Activated naive CD4-positive, alpha-beta T cell treated with anti-CD3 and anti-CD28 coated beads for 36 hours (primary cell): ENCODE measurements at regions not wholly inside any gene's neighbourhood (a gene's known extent, or its start where the extent isn't known, plus 50 kb on each side); places are given as distances from the start of the nearest gene placed in this dataset.
A peak's percentile ranks its signal among the peaks of the same experiment; 100 is the strongest.
"Not testable (repeated sequence)": the region's sequence is repeated elsewhere in the genome, so short reads cannot be mapped to it uniquely, and the experiment has no call there.

ENCODE experiments used
- CTCF ChIA-PET: fragments of 350-600 bp; sonication (Branson Sonifier 250); formaldehyde crosslinking; loops from one replicate; lab custom pipeline; 2021; ENCODE audit warnings: antibody characterized with exemption; lab: Charles Lee
- DNase-seq: peaks from one replicate; pipeline ENCODE4 v3.0.0-alpha.2; 2020
- H3K27ac Mint-ChIP-seq: one replicate; pipeline ENCODE4 v1.8.0; 2021; ENCODE audit warnings: mild to moderate bottlenecking, mixed read lengths
- H3K27me3 Mint-ChIP-seq: one replicate; pipeline ENCODE4 v1.8.0; 2021; ENCODE audit warnings: low read depth, mixed read lengths
- H3K36me3 Mint-ChIP-seq: one replicate; pipeline ENCODE4 v1.8.0; 2021; ENCODE audit warnings: low read depth, mixed read lengths
- H3K4me1 Mint-ChIP-seq: one replicate; pipeline ENCODE4 v1.8.0; 2021; ENCODE audit warnings: low read depth, mixed read lengths
- H3K4me3 Mint-ChIP-seq: one replicate; pipeline ENCODE4 v1.8.0; 2021; ENCODE audit warnings: mild to moderate bottlenecking, moderate library complexity, mixed read lengths
- H3K9me3 Mint-ChIP-seq: one replicate; pipeline ENCODE4 v1.8.0; 2021; ENCODE audit warnings: mixed read lengths
- intact Hi-C: fragments of 100-400 bp; cut with micrococcal nuclease; formaldehyde crosslinking; loops from one replicate; pipeline ENCODE4 v1.15.1; 2023

DNA sequence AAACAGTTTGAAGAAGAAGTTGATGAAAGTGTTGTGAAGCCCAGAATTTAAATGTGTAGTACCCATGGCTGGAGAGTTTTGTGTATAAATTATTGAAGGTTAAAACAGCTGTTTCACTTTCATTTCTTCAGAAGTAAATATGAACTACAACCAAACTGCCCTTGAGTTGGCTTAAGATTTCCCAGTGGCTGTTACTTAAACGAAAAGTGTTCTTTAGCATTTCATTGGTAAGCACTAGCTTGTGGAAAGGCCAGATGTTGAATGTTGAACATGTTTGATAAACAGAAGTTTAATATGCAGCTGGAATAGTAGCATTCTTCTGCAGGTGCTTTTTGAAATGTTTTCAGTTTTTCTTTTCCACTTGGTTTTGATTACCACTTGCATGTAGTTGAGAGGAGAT lies 83.2 kb upstream of the TNRC6B start:
- CTCF ChIA-PET: no interaction called here
- no peaks in the 10 kb centered on the region for H3K36me3 Mint-ChIP-seq
- intact Hi-C loops: loop anchor here (5.0 kb wide), 2 partner anchors 37 to 253 kb away; partner anchors contain the start of gene ADSL
- DNase-seq: no peak
- no peaks in the 10 kb centered on the region for H3K27me3 Mint-ChIP-seq
- H3K27ac Mint-ChIP-seq: peak overlapping the region; percentile 76
- peaks cover 67% of the 10 kb centered on the region for H3K4me1 Mint-ChIP-seq
- no peaks in the 10 kb centered on the region for H3K9me3 Mint-ChIP-seq
- H3K4me3 Mint-ChIP-seq: peak overlapping the region; percentile 65

DNA sequence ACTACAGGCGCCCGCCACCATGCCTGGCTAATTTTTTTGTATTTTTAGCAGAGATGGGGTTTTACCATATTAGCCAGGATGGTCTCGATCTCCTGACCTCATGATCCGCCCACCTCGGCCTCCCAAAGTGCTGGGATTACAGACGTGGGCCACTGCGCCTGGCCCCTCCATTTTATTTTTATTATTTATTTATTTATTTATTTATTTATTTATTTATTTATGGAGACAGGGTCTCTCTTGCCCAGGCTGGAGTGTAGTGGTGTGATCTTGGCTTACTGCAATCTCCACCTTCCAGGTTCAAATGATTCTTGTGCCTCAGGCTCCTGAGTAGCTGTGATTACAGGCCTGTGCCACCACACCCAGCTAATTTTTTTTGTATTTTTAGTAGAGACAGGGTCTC lies 77.8 kb upstream of the TNRC6B start:
- H3K27ac Mint-ChIP-seq, H3K9me3 Mint-ChIP-seq, intact Hi-C loops: not testable (repeated sequence)

DNA sequence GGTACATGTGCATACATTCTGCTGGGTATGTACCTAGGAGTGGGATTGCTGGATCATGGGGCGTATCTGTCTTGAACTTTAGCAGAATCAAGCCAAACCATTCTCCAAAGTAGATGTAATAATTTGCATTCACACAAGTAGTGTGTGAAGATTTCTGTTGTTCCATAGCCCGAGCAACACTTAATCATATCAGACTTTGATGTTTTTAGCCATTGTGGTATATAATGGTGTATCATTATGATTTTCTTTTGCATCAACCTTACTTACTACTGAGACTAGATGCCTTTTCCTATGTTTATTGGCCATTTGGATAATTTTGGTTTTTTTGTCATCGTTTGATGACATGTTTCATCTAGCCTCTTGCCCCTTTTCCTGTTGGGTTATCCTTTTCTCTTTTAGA lies 72.0 kb upstream of the TNRC6B start:
- peaks cover 74% of the 10 kb centered on the region for H3K4me1 Mint-ChIP-seq
- H3K4me3 Mint-ChIP-seq: no peak overlapping the region
- H3K27me3 Mint-ChIP-seq: no peaks in the 10 kb centered on the region
- H3K27ac Mint-ChIP-seq: peak overlapping the region; percentile 87
- intact Hi-C loops: no loop called here
- H3K9me3 Mint-ChIP-seq: no peaks in the 10 kb centered on the region
- DNase-seq: no peak
- no peaks in the 10 kb centered on the region for H3K36me3 Mint-ChIP-seq
- CTCF ChIA-PET: no interaction called here

More for the DNA sequence above, 77.8 kb upstream of the TNRC6B start:
- H3K4me3 Mint-ChIP-seq, DNase-seq, H3K27me3 Mint-ChIP-seq, H3K36me3 Mint-ChIP-seq, CTCF ChIA-PET: not testable (repeated sequence)
- peaks cover 56% of the 10 kb centered on the region for H3K4me1 Mint-ChIP-seq

DNA sequence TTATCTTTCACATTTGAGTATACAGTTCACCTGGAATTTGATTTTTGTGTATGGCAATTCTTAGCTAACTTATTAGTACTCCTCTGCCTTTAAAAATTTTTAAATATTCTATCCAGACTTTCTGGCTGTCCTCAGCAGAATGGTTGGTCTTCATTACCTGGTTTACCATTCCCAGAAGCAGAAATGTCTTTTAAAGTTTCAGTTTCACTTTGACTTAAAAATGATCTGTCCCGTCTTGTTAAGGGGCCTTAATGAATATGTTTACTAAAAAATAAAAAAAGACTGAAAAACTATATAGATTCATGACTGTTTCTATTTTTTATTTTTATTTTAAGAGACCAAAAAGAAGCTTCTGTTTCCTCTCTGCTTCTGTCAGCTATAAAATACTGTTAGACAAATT lies 70.5 kb upstream of the TNRC6B start:
- H3K4me3 Mint-ChIP-seq: peak overlapping the region; percentile 66
- CTCF ChIA-PET: no interaction called here
- intact Hi-C loops: no loop called here
- no peaks in the 10 kb centered on the region for H3K36me3 Mint-ChIP-seq
- DNase-seq: no peak
- no peaks in the 10 kb centered on the region for H3K9me3 Mint-ChIP-seq
- H3K27me3 Mint-ChIP-seq: no peaks in the 10 kb centered on the region
- H3K4me1 Mint-ChIP-seq: peaks cover 76% of the 10 kb centered on the region
- H3K27ac Mint-ChIP-seq: peak overlapping the region; percentile 87

DNA sequence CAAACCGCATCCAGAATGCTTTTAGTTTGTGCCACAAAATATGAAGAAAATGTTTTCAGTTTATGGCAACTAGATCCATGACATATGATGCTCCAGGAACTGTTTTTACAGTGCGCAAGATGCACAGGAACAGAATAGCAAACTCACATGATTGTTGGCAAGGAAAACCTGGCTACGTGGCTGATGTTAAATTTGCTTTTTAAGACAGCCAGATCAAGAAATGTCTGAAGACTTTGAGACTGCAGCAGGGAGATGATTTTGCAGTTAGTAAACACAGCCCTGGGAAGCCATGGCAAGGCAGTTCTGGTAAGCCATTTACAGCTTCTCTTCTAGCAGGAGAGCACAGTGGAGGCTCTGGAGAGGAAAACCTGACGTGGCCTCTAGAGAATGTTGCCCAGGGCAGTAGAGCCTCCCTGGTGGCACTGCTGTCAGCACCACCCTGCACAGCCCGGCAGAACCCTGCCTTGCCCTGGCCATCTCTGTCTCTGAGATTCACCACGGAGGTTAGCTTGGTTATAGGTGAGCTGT lies 69.8 kb upstream of the TNRC6B start:
- Mint-ChIP-seq H3K27me3 (no peaks in the 10 kb centered on the region), H3K9me3 (no peaks in the 10 kb centered on the region), H3K36me3 (no peaks in the 10 kb centered on the region), H3K27ac (peak overlapping the region; percentile 87), H3K4me3 (peak overlapping the region; percentile 66), H3K4me1 (peaks cover 81% of the 10 kb centered on the region)
- intact Hi-C loops: no loop called here
- peak; percentile 55 for DNase-seq
- CTCF ChIA-PET: interaction anchor here (0.6 kb wide), 1 partner anchor 405 kb away, joined by 3 read pairs; no protein-coding TSS in a partner anchor

DNA sequence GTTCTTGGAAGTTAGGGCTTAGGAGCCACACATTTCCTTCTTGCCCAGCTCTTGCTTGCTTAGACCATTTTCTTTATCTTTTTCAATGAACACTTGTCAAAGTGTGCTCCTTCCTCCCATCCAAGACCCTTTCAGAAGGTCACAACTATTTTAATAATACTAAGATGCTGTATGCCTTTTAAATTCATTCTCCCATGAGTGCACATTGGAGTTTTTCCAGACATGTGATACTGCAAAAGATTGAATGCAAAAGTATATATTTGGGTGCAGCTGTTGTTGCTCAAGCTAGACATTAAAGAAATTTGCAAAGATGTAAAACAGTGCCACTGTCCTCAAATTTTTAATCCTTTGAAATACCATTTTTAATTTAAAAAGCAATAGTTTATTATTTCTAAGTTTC lies 69.3 kb upstream of the TNRC6B start:
- H3K27ac Mint-ChIP-seq: peak overlapping the region; percentile 87

DNA sequence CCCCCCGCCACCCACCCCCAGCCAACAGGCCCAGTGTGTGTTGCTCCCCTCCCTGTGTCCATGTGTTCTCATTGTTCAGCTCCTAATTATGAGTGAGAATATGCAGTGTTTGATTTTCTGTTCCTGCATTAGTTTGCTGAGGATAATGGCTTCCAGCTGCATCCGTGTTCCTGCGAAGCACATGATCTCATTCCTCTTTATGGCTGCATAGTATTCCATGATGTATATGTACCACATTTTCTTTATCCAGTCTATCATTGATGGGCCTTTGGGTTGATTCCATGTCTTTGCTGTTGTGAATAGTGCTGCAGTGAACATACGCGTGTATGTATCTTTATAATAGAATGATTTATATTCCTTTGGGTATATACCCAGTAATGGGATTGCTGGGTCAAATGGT lies 68.8 kb upstream of the TNRC6B start:
- H3K4me3 Mint-ChIP-seq, H3K27me3 Mint-ChIP-seq, H3K27ac Mint-ChIP-seq, CTCF ChIA-PET, H3K36me3 Mint-ChIP-seq, DNase-seq, H3K9me3 Mint-ChIP-seq, intact Hi-C loops: not testable (repeated sequence)
- H3K4me1 Mint-ChIP-seq: peaks cover 87% of the 10 kb centered on the region

More for the DNA sequence above, 69.3 kb upstream of the TNRC6B start:
- no peaks in the 10 kb centered on the region for H3K9me3 Mint-ChIP-seq
- H3K4me1 Mint-ChIP-seq: peaks cover 82% of the 10 kb centered on the region
- no peaks in the 10 kb centered on the region for H3K36me3 Mint-ChIP-seq
- intact Hi-C loops: no loop called here
- CTCF ChIA-PET: interaction anchor here (0.6 kb wide), 1 partner anchor 404 kb away, joined by 3 read pairs; no protein-coding TSS in a partner anchor
- H3K27me3 Mint-ChIP-seq: no peaks in the 10 kb centered on the region
- H3K4me3 Mint-ChIP-seq: peak overlapping the region; percentile 66
- no peak for DNase-seq

DNA sequence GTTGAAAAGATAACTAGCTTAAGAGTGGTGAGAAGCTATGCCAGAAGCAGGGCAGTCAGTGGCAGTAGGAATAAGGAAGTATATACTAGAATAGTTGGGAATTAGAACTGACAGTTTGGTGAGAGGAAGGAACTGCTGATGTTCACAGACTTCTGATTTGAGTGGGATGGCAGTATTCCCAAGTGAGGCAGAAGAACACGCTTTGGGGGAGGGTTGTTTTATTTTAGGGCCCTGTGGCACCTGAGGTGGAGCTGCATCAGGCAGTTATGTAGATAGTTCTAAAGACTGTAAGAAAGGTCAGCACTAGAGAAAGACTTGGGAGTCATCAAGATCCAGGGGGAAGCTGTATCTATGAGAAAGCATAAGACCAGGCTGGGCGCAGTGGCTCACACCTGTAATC lies 66.3 kb upstream of the TNRC6B start:
- CTCF ChIA-PET: no interaction called here
- H3K27ac Mint-ChIP-seq: peak overlapping the region; percentile 27
- intact Hi-C loops: no loop called here
- no peak for DNase-seq
- no peaks in the 10 kb centered on the region for H3K36me3 Mint-ChIP-seq
- H3K4me1 Mint-ChIP-seq: peaks cover 88% of the 10 kb centered on the region
- H3K4me3 Mint-ChIP-seq: no peak overlapping the region
- H3K27me3 Mint-ChIP-seq: no peaks in the 10 kb centered on the region
- H3K9me3 Mint-ChIP-seq: no peaks in the 10 kb centered on the region

DNA sequence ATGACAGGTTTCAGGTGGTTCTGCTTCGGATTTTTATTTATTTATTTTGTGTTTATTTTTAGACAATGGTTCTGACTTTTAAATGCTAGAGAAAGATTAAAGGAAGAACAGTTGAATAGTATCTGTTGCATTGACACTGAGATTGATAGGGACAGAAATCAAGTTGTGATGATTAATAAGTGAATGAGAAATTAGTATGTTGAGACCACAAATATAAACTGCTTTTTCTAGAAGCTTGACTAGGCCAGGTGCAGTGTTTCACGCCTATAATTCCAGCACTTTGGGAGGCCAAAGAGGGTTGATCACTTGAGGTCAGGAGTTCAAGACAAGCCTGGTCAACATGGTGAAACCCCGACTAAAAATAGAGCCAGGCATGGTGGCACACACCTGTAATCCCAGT lies 65.1 kb upstream of the TNRC6B start:
- Mint-ChIP-seq H3K4me1 (peaks cover 91% of the 10 kb centered on the region), H3K27ac (peak overlapping the region; percentile 39), H3K9me3 (no peaks in the 10 kb centered on the region), H3K27me3 (no peaks in the 10 kb centered on the region), H3K4me3 (no peak overlapping the region), H3K36me3 (no peaks in the 10 kb centered on the region)
- CTCF ChIA-PET: interaction anchor here (1.0 kb wide), 1 partner anchor 11 kb away, joined by 3 read pairs; no protein-coding TSS in a partner anchor
- intact Hi-C loops: no loop called here
- peak; percentile 28 for DNase-seq

DNA sequence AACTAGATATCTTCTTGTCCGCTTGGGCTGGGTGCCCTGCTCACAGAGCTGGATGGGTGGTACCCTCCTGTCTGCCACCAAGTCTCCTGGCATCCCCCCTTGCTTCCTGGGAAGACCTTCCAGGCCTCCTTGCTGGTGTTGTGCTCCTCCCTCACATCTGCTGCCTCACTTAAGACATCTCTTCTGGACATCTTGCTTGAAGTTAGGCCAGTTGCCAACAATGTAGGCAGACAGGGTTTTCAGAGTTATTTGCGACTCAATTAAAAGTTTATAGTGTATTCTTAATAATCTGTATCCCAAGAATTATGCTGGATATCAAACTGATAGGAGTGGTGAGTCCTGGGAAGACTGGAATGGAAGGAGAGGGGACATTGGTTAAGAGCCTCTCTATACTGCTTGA lies 64.0 kb upstream of the TNRC6B start:
- intact Hi-C loops: no loop called here
- Mint-ChIP-seq H3K4me3 (no peak overlapping the region), H3K27me3 (no peaks in the 10 kb centered on the region), H3K4me1 (peaks cover 90% of the 10 kb centered on the region), H3K27ac (peak overlapping the region; percentile 36), H3K36me3 (no peaks in the 10 kb centered on the region), H3K9me3 (no peaks in the 10 kb centered on the region)
- CTCF ChIA-PET: no interaction called here
- no peak for DNase-seq

DNA sequence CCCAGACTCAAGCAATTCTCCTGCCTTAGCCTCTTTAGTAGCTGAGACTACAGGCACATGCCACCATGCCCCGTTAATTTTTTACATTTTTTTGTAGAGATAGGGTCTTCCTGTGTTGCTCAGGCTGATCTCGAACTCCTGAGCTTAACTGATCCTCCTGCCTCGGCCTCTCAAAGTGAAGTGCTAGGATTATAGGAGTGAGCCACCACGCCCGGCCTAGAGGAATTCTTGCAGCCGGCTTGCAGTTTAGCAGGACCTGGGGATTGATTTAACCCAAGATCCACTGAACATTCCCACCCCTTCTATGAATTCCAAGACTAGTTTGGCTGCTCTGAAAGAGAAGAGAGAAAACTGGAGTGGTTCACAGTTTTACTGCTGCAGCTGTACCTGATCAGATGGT lies 63.3 kb upstream of the TNRC6B start:
- no peak for DNase-seq
- peaks cover 85% of the 10 kb centered on the region for H3K4me1 Mint-ChIP-seq
- intact Hi-C loops: no loop called here
- CTCF ChIA-PET: interaction anchor here (0.7 to 1.5 kb wide), 3 partner anchors 17 to 22 kb away, joined by 3 read pairs; no protein-coding TSS in a partner anchor
- H3K27me3 Mint-ChIP-seq: no peaks in the 10 kb centered on the region
- no peak overlapping the region for H3K27ac Mint-ChIP-seq
- no peaks in the 10 kb centered on the region for H3K36me3 Mint-ChIP-seq
- no peak overlapping the region for H3K4me3 Mint-ChIP-seq
- H3K9me3 Mint-ChIP-seq: no peaks in the 10 kb centered on the region

DNA sequence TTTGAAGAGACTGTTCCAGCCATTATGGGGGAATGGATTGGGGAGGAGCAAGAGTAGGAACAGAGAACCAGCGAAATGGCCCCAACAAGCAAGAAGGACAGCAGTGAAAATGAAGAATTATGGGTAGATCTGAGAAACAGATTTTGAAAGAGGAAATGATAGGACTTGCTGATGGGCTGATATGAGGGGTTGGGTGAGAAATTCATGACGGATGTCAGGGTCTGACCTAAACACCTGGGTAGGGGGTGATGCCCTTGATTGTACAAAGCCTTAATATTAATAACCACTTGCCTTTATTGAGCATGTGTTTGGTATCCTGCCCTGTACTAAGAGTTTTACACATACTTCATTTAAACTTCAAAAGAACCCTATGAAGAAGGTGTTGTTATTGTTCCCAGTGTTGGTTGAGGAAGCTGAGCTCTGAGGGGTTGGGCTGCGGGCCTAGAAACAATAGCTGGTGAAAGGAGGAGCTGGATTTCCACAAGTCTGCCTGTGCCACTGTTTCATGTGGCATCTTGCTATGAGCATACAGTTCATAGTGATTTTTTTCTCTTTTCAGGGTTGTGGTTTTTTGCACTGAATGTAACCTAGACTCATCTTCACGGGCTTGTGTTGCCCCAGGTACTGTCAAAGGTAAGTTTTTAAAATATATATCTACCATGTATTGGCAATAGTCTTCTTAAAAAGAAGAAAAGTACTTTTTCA lies 61.1 kb upstream of the TNRC6B start:
- Mint-ChIP-seq H3K4me1 (peaks cover 84% of the 10 kb centered on the region), H3K36me3 (no peaks in the 10 kb centered on the region), H3K9me3 (no peaks in the 10 kb centered on the region), H3K27ac (peak overlapping the region; percentile 46), H3K27me3 (no peaks in the 10 kb centered on the region), H3K4me3 (peak overlapping the region; percentile 28)
- intact Hi-C loops: loop anchor here (1.0 to 2.0 kb wide), 2 partner anchors 60 to 61 kb away; partner anchors contain the start of gene TNRC6B
- peak; percentile 66 for DNase-seq
- CTCF ChIA-PET: no interaction called here

DNA sequence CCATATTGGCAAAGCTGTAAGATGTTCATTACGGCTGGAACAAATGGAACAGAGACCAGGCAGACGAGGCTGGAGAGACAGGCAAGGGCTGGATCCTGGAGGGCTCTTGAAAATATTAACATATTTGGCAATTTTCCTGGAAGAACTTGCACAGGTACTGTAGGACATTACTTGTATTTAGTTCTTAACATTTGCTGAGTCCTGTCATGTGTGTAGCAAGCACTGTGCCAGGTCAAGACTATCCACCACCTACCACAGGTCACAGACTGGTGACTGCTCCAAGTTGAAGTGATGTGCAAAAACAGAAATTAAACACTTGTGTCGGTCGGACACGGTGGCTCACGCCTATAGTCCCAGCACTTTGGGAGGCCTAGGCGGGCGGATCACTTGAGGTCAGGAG lies 58.7 kb upstream of the TNRC6B start:
- Mint-ChIP-seq H3K36me3 (no peaks in the 10 kb centered on the region), H3K9me3 (no peaks in the 10 kb centered on the region), H3K27me3 (no peaks in the 10 kb centered on the region), H3K27ac (no peak overlapping the region), H3K4me3 (no peak overlapping the region), H3K4me1 (peaks cover 72% of the 10 kb centered on the region)
- CTCF ChIA-PET: interaction anchor here (1.5 kb wide), 1 partner anchor 318 kb away, joined by 3 read pairs; no protein-coding TSS in a partner anchor
- intact Hi-C loops: no loop called here
- no peak for DNase-seq
